GM21526 (cell line): ENCODE measurements at regions not wholly inside any gene's neighbourhood (a gene's known extent, or its start where the extent isn't known, plus 50 kb on each side); places are given as distances from the start of the nearest gene placed in this dataset.

Source experiments
- ATAC-seq: cut with Tn5 transposase; IDR thresholded peaks from one replicate; pipeline ENCODE4 v1.9.1; 2021; ENCODE audit warnings: moderate library complexity; ENCODE audit not compliant: unreplicated experiment, low FRiP score

GRCh38 chr22:48567213-48567975 is 1260.3 kb downstream of the BRD1 start:
- ATAC-seq: no peak

- ATAC-seq: no peak
Observed at GRCh38 chr22:48566741-48567140, 1260.9 kb downstream of the BRD1 start.

GRCh38 chr22:48565901-48566501 is 1261.7 kb downstream of the BRD1 start:
- no peak for ATAC-seq

GRCh38 chr22:48564995-48565394 is 1262.7 kb downstream of the BRD1 start:
- ATAC-seq: no peak

GRCh38 chr22:48563966-48564330 is 1263.7 kb downstream of the BRD1 start:
- no peak for ATAC-seq

GRCh38 chr22:48563118-48563965 is 1264.3 kb downstream of the BRD1 start:
- ATAC-seq: no peak

GRCh38 chr22:48561676-48562075 is 1266.0 kb downstream of the BRD1 start:
- ATAC-seq: no peak

- no peak for ATAC-seq
Observed at GRCh38 chr22:48560836-48561235, 1266.8 kb downstream of the BRD1 start.

- ATAC-seq: no peak
Observed at GRCh38 chr22:48560389-48560751, 1267.3 kb downstream of the BRD1 start.

- ATAC-seq: no peak
Observed at GRCh38 chr22:48559647-48560388, 1267.9 kb downstream of the BRD1 start.

- no peak for ATAC-seq
Observed at GRCh38 chr22:48558606-48559402, 1268.9 kb downstream of the BRD1 start.

GRCh38 chr22:48558016-48558415 is 1269.7 kb downstream of the BRD1 start:
- no peak for ATAC-seq

- no peak for ATAC-seq
Observed at GRCh38 chr22:48557473-48557872, 1270.2 kb downstream of the BRD1 start.

GRCh38 chr22:48556751-48557150 is 1270.9 kb downstream of the BRD1 start:
- ATAC-seq: no peak

GRCh38 chr22:48556222-48556621 is 1271.5 kb downstream of the BRD1 start:
- ATAC-seq: no peak

- ATAC-seq: no peak
Observed at GRCh38 chr22:48555606-48556005, 1272.1 kb downstream of the BRD1 start.

GRCh38 chr22:48554893-48555572 is 1272.6 kb downstream of the BRD1 start:
- no peak for ATAC-seq

- ATAC-seq: no peak
Observed at GRCh38 chr22:48553694-48554308, 1273.9 kb downstream of the BRD1 start.

- ATAC-seq: no peak
Observed at GRCh38 chr22:48553119-48553518, 1274.6 kb downstream of the BRD1 start.
